ENCODE measurements at regions not wholly inside any gene's neighbourhood (a gene's known extent, or its start where the extent isn't known, plus 50 kb on each side); places are given as distances from the start of the nearest gene placed in this dataset.

DNA sequence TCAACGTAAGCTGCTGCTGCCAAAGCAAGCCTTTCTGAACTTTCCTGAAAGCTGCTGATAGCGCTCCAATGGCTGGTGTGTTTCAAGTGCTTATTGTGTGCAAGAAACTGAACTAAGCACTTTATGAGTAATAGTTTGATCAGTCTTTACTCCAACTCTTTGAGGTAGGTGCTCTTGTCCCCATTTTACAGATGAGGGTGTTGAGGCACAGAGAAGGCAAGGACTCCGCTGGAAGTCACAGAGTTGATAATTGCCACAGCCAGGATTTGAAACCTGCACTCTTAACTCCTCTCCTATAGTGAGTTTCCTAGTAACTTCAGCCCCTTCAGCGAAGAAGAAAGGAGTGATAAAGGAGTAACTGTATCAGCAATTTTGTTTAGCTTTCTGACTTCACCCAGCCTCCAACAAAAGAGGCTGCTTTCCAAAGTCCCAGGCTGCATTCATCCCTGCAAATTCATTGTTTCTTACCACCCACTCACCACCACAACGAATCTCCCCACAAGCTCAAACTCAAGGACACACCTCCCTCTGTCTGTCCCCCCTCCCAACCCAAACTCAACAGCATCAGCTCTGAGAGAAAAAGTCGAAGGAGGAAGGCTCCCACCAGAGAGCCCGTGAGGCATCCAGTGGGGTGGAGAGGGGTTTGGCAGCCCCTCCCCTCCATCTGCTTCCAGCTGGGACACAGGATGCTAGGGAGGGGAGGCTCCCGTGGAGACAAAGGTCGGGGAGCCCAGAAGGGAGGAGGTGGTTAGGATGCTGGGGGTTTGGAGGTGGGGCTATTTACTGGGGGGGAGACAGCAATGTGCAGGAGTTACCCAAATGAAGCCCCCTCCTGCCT is 139.6 kb downstream of the NAV1 start:
- TF ChIP-seq, protein P1, sequence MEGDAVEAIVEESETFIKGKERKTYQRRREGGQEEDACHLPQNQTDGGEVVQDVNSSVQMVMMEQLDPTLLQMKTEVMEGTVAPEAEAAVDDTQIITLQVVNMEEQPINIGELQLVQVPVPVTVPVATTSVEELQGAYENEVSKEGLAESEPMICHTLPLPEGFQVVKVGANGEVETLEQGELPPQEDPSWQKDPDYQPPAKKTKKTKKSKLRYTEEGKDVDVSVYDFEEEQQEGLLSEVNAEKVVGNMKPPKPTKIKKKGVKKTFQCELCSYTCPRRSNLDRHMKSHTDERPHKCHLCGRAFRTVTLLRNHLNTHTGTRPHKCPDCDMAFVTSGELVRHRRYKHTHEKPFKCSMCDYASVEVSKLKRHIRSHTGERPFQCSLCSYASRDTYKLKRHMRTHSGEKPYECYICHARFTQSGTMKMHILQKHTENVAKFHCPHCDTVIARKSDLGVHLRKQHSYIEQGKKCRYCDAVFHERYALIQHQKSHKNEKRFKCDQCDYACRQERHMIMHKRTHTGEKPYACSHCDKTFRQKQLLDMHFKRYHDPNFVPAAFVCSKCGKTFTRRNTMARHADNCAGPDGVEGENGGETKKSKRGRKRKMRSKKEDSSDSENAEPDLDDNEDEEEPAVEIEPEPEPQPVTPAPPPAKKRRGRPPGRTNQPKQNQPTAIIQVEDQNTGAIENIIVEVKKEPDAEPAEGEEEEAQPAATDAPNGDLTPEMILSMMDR (IDR thresholded peaks at IDR 0.05 in 4 of 5, conservative IDR thresholded peaks at IDR 0.05 in 1 of 5) = no peak
- TF ChIP-seq POLR2A (IDR thresholded peaks at IDR 0.05) = no peak
